D721Med (cell line): ENCODE measurements at regions not wholly inside any gene's neighbourhood (a gene's known extent, or its start where the extent isn't known, plus 50 kb on each side); places are given as distances from the start of the nearest gene placed in this dataset.

Experiments used
- DNase-seq: peaks from one replicate; pipeline ENCODE4 v3.0.0; 2011; ENCODE audit warnings: low spot score; ENCODE audit not compliant: insufficient read length
- FAIRE-seq: peaks from 2 replicates; lab custom pipeline; 2011; peaks lifted over from hg19 to GRCh38; lab: Jason Lieb, UNC
- TF ChIP-seq, protein P1 (sequence below): IDR thresholded peaks from 2 replicates; pipeline ENCODE4 v1.5.1; 2012; ENCODE audit warnings: mild to moderate bottlenecking, control low read depth; ENCODE audit not compliant: insufficient read depth; ENCODE audit errors: missing control alignments

DNA sequence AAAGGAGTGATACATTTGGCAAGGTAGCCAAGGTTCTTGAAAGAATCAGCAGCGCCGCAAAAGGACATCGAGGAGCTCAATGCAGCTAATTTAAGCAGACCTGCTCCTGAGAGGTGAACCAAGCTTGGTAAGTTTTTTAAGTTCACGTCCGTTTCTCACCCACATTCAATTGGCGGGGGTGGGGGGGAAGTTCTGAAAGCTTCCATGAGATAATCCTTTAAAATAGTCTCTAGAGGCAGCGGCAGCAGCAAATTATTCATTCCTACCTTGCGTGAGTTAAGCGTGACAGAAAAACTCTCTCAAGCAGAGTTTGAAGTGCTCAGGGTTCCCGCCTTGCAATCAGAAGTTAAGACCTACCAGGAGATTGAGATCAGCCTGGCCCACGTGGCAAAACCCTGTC lies 97.3 kb upstream of the NHSL1 start:
- DNase-seq = no peak
- no peak for FAIRE-seq
- TF ChIP-seq, protein P1, sequence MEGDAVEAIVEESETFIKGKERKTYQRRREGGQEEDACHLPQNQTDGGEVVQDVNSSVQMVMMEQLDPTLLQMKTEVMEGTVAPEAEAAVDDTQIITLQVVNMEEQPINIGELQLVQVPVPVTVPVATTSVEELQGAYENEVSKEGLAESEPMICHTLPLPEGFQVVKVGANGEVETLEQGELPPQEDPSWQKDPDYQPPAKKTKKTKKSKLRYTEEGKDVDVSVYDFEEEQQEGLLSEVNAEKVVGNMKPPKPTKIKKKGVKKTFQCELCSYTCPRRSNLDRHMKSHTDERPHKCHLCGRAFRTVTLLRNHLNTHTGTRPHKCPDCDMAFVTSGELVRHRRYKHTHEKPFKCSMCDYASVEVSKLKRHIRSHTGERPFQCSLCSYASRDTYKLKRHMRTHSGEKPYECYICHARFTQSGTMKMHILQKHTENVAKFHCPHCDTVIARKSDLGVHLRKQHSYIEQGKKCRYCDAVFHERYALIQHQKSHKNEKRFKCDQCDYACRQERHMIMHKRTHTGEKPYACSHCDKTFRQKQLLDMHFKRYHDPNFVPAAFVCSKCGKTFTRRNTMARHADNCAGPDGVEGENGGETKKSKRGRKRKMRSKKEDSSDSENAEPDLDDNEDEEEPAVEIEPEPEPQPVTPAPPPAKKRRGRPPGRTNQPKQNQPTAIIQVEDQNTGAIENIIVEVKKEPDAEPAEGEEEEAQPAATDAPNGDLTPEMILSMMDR = no peak

DNA sequence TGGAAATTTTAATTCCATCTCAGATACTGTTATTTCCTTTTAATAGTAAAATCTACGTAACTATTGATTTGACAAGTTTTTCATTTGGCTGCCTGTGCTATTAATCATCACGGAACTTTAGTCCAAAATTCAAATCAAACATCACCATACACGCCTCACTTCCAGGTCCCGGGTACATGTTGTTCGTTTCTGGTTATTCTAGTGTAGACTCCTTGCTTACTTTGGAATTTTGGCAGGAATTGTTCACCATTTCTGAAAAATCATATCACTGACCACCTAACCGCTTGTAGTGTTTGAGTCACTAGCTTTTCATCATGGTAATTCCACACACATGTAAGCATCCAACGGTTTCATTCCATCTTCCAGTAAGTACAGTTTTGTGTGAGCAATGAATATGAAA lies 98.0 kb upstream of the NHSL1 start:
- no peak for DNase-seq
- TF ChIP-seq, protein P1 = no peak
- FAIRE-seq = no peak

DNA sequence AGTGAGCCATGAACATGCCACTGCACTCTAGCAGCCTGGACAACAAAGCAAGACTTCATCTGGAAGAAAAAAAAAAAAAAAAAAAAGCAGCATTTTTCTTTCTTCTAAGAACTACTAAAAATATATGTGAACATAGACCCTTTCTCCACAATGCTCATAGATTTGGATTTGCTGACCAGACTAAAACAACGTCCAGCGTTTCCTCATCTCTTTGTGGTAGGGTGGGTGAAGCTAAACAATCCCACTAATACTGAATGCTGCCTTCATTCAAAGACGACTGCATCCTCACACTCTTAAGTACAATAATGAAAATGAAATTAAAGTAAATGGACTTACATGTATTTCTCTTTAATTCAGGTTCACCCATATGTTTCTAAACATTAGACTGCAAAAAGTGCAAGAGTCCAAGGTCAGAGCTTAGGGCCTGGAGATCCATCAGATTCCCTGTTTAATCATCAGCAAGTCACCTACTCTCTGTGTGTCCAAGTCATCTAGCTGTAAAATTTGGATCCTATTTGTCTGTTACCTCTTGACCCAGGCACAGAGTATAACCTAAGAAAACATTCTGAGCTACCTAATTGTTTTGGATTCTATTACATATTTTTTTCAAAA lies 99.4 kb upstream of the NHSL1 start:
- TF ChIP-seq, protein P1 = no peak
- FAIRE-seq (no peak), DNase-seq (no peak)

DNA sequence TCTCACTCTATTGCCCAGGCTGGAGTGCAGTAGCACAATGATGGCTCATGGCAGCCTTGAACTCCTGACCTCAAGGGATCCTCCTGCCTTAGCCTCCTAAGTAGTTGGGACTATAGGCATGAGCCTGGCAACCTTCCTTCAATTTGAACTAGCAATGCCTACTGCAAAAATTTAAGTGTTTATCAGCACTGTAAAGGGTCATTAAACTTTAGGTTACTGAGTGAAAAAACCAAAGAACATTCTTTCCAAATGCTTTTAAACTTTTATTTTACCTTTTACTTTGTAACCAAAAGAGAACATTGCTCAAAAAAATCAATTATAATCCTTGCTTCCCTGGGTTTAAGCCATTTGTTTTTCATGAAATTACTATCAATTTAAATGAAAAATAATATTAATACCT lies 101.0 kb upstream of the NHSL1 start:
- no peak for FAIRE-seq
- TF ChIP-seq, protein P1 = no peak
- no peak for DNase-seq

DNA sequence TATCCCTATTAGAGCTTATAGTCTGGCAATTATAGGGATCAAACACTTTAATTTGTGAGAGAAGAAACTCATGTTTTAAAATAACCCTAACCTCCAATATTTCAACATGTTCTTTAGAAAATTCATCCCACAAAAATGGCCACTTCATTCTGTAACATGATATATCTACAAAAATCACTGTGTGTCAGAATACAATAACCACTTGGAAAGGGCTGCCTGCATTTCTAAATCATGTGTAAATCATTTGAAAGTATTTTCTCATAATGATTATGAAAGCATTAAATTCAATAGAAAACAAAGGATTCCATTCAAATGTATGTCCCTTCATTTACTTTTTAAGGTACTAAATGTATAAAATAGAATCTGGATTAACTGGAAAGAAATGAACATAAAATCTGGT lies 101.4 kb upstream of the NHSL1 start:
- FAIRE-seq (no peak), DNase-seq (no peak)
- TF ChIP-seq, protein P1 = no peak

DNA sequence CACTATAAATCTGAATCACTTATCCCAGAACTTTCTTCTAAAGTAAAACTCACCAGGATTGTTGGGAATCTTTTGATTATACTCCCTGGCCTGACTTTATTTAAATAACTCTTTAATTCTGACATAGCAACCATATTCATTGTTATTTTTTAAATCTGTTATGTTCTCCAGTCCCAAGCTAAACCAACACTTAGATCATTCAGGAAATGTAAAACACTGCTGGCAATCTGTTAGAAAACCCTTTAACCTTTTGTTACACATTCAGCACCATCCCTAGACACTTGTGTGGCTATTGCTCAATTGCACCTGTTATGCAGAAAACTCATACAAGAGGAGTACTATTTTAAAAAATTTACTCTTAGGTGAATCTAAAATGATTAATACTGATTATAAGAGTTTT lies 101.8 kb upstream of the NHSL1 start:
- FAIRE-seq = no peak
- DNase-seq = no peak
- TF ChIP-seq, protein P1 = no peak

DNA sequence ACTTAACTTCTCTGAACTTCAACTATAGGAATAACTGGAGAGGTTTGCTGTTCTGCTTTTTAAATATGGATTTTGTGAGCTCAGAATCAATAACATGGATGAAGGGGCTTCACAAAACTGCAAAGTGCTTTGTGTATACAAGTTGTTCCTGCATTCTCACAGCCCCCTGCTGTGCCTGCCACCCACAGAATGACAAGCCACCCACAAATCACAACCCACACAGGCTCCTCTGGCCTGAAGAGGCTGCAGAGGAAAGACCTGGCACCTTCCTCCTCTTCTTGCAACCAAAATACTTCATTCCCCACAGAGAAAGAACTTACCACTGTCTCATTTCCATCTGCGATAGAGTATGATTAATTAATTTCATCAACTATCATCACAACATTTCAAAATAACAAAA lies 106.7 kb upstream of the NHSL1 start:
- FAIRE-seq (no peak), DNase-seq (no peak)
- TF ChIP-seq, protein P1 = no peak
